RWPE1 (cell line): ENCODE measurements at regions not wholly inside any gene's neighbourhood (a gene's known extent, or its start where the extent isn't known, plus 50 kb on each side); places are given as distances from the start of the nearest gene placed in this dataset.

Experiments used
- CTCF ChIA-PET: fragments of 350-600 bp; sonication (Branson Sonifier 250); formaldehyde crosslinking; extraction: SDS; loops from one replicate; lab custom pipeline; 2021; lab: Yijun Ruan, JAX
- POLR2A ChIA-PET: fragments of 400-600 bp; formaldehyde crosslinking; extraction: SDS; loops from one replicate; lab custom pipeline; 2020; ENCODE audit warnings: antibody characterized with exemption; ENCODE audit not compliant: low non-redundant PET; lab: Yijun Ruan, JAX
- DNase-seq: peaks from one replicate; pipeline ENCODE4 v3.0.0; 2012; ENCODE audit warnings: low spot score
- H3K27ac ChIP-seq: fragments of 450-650 bp; 2 replicates; pipeline ENCODE4 v1.5.1; 2017
- TF ChIP-seq, protein P1 (sequence below): fragments of 450-650 bp; conservative IDR thresholded peaks from 2 replicates; pipeline ENCODE4 v1.5.1; 2017; ENCODE audit warnings: low read depth, mild to moderate bottlenecking

DNA sequence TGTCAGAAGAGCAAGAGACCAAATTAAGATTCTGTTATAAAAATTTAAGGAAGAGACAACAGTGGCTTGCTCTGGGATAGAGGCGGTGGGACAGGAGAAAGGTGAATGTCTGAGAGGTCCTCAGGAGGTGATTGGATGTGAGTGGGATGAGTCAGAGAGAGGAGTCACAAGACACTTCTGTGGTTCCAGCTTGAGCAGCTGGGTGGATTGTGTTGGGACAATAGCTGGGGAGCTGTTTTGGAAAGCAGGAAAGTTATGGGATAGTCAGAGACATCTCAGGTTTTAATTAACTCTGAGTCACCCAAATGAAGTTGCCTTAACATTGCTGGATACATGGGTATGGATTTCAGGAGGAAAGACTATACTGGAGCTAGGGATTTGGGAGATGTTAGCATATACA, 218.0 kb upstream of the TRIB2 start:
- CTCF ChIA-PET = interaction anchor here (0.6 kb wide), 1 partner anchor 1670 kb away, joined by 3 read pairs; no protein-coding TSS in a partner anchor
- DNase-seq = no peak
- no peak overlapping the region for H3K27ac ChIP-seq
- TF ChIP-seq, protein P1, sequence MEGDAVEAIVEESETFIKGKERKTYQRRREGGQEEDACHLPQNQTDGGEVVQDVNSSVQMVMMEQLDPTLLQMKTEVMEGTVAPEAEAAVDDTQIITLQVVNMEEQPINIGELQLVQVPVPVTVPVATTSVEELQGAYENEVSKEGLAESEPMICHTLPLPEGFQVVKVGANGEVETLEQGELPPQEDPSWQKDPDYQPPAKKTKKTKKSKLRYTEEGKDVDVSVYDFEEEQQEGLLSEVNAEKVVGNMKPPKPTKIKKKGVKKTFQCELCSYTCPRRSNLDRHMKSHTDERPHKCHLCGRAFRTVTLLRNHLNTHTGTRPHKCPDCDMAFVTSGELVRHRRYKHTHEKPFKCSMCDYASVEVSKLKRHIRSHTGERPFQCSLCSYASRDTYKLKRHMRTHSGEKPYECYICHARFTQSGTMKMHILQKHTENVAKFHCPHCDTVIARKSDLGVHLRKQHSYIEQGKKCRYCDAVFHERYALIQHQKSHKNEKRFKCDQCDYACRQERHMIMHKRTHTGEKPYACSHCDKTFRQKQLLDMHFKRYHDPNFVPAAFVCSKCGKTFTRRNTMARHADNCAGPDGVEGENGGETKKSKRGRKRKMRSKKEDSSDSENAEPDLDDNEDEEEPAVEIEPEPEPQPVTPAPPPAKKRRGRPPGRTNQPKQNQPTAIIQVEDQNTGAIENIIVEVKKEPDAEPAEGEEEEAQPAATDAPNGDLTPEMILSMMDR = no peak
- POLR2A ChIA-PET = no interaction called here

GRCh38 chr2:12500899-12501298, 215.8 kb upstream of the TRIB2 start:
- CTCF ChIA-PET = no interaction called here
- POLR2A ChIA-PET = no interaction called here
- TF ChIP-seq, protein P1 = no peak
- no peak overlapping the region for H3K27ac ChIP-seq
- DNase-seq = no peak

DNA sequence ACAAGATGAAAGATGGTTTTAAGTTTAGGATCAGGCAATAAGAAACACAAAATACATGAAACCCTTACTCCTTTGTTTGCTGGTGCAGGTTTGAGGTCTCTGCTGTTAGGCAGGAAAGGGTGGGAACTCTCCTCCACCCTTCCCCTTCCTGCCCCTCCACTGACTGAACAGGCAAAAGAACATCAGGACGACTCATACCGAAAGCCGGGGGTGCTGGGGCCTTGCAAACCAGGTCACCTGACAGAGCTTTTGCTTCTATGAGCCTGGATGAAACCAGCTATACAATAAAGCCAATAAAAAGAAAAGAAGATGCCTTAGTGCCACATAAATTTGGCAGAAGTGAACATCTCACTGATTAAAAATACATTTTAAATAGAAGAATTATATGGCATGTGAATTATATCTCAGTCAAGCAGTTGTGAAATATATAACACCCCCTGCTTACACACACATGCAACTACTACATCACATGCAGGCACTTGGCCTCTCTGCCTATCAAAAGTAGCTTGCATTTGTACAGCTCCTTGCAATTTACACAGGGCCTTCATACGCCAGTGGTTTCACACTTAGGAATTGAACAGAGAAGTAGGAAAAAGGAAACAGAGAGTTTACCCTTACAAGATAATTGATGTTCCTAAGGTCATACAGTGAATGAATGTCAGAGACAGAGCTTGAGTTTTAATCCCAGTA, 215.1 kb upstream of the TRIB2 start:
- TF ChIP-seq, protein P1 = no peak
- no peak for DNase-seq
- peak overlapping the region; percentile 36; the same call in 1 of the 2 replicates for H3K27ac ChIP-seq
- POLR2A ChIA-PET = no interaction called here
- CTCF ChIA-PET = interaction anchor here (0.6 kb wide), 1 partner anchor 207 kb away, joined by 3 read pairs; no protein-coding TSS in a partner anchor

- TF ChIP-seq, protein P1 = no peak
- CTCF ChIA-PET = no interaction called here
- no peak for DNase-seq
- H3K27ac ChIP-seq = no peak overlapping the region
- POLR2A ChIA-PET = no interaction called here
Observed at GRCh38 chr2:12502759-12503158, 214.0 kb upstream of the TRIB2 start.

DNA sequence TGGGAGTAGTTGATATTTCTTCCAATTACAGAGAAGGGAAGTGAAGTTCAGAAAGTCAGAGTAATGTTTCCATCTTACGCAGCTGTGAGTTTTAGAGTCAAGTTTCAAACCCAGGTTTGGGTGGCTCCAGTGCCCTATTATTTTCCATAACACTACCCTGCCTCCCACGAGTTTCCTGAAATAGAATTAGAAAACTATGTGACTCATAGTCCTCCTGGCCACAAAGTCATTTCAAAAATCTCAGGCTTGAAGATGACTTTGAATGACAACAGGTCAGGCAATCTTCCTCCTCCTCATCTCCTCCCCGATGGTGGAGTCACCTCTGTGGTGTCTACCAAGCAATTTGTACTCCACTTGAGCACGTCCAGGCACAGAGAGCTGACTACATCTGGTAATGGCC, 212.3 kb upstream of the TRIB2 start:
- no peak overlapping the region for H3K27ac ChIP-seq
- ChIA-PET CTCF (interaction anchor here (1.0 kb wide), 1 partner anchor 18 kb away, joined by 5 read pairs; no protein-coding TSS in a partner anchor), POLR2A (no interaction called here)
- DNase-seq = no peak
- TF ChIP-seq, protein P1 = no peak

GRCh38 chr2:12506846-12507245, 209.9 kb upstream of the TRIB2 start:
- ChIA-PET POLR2A (no interaction called here), CTCF (interaction anchor here (0.7 kb wide), 1 partner anchor 236 kb away, joined by 3 read pairs; no protein-coding TSS in a partner anchor)
- TF ChIP-seq, protein P1 = no peak
- DNase-seq = no peak
- peak overlapping the region; percentile 68 for H3K27ac ChIP-seq
